Fibroblast of gingiva (primary cell): ENCODE measurements at regions not wholly inside any gene's neighbourhood (a gene's known extent, or its start where the extent isn't known, plus 50 kb on each side); places are given as distances from the start of the nearest gene placed in this dataset.

Experiments
- DNase-seq: peaks from one replicate; pipeline ENCODE4 v3.0.0-alpha.2; 2011; ENCODE audit warnings: low read depth

DNA sequence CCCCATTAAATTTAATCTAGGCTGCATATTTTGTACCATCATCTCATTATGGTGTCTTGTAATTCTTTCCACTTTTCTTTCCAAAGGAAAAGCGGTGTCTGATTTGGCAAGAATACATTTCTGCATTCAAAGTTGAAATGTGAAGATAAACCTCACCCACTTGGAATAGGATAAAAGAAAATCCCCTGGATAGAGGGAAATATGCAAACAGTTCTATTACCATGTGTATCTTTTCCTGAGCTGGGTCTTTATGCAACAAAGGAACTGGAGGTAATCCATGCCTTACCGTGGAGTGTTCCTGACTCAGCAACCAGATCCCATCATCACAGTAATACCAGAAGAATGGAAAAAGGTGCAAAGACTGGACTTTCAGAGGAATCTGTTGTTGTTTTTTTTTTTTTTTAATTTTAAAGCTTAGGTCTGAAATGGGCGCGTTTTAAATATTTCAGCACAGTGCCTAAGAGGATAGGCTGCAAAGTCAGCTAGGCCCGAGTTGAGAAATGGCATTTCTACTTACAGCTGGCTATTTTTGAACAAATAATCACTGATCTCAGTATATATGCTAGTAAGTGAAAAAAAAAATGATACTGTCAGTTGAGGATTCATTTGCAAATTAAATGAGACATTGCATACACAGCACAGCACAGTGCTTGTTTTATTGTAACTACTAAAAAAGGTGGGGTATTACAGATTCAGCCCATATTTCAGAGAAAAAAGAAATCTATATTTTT lies 55.5 kb upstream of the ADAMTS9 start:
- DNase-seq, result no peak

DNA sequence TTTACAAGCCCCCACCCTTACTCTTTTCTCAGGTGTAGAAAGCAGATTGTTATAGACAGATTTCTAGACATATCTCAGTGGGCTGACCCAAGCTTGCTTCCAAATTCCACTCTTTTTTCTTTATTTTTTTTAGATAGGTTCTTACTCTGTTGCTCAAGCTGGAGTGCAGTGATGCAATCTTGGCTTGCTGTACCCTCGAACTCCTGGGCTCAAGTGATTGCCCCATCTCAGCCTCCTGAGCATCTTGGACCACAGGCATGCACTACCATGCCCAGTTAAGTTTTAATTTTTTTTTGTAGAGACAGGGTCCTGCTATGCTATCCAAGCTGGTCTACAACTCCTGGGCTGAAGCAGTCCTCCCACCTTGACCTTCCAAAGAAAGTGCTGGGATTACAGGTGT lies 53.5 kb upstream of the ADAMTS9 start:
- peak; percentile 67 for DNase-seq

DNA sequence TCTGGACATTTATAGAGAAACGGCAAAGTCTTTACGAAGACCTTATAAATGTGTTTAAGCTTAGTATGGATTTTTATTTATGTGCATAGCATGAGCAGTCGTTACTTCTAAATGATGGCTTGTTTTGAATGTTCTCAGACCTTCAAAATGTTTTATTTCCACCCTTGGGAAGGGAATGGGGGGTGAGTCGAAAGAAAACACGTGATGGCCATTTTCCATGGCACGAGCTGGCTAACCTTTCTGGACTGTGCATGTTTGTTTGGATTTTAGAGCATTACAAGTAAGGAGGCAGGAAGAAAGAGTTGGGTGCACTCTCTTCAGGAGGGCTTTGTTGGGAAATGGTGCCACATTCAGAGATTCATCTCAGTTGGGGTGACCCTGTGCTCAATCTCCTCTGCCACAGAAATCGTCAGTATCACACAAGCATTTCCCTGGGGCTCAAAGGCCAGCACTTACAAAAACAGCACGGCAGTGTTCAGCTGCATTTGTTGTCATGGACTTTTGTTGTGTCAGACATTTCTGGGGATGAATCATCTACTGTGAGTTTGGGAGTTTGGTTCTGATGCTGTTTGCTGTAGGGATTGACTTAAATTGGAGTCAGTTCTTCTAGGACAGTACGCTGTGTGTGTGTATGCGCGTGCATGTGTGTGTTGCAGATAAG lies 52.3 kb upstream of the ADAMTS9 start:
- peak; percentile 16 for DNase-seq
